H1 (cell line): ENCODE measurements at regions not wholly inside any gene's neighbourhood (a gene's known extent, or its start where the extent isn't known, plus 50 kb on each side); places are given as distances from the start of the nearest gene placed in this dataset.

Experiments used
- BRCA1 ChIP-seq: IDR thresholded peaks from 2 replicates; pipeline ENCODE4 v1.6.1; 2012; ENCODE audit warnings: low read depth, low read length, improper control_type of control experiment
- EP300 ChIP-seq, 2 experiments: IDR thresholded peaks; 1 replicate in 1 of 2; 2 replicates in 1 of 2; pipeline ENCODE4 v1.6.1; 2011 to 2012; ENCODE audit warnings: low read depth in 2 of 2, low read length in 2 of 2, mild to moderate bottlenecking in 2 of 2, borderline replicate concordance in 1 of 2, inconsistent platforms in 1 of 2, moderate library complexity in 1 of 2
- EZH2 ChIP-seq: fragments of 200-600 bp; sonication (generic); IDR thresholded peaks from 2 replicates; pipeline ENCODE4 v1.7.1; 2012; ENCODE audit warnings: low read depth, mild to moderate bottlenecking, moderate library complexity, low read length, inconsistent platforms; ENCODE audit not compliant: severe bottlenecking
- POLR2AphosphoS5 ChIP-seq: IDR thresholded peaks from 2 replicates; pipeline ENCODE4 v1.6.1; 2011; ENCODE audit warnings: low read depth, low read length
- YY1 ChIP-seq: IDR thresholded peaks from 2 replicates; pipeline ENCODE4 v1.6.1; 2011; ENCODE audit warnings: low read depth, mild to moderate bottlenecking, low read length
- ZNF274 ChIP-seq: IDR thresholded peaks from 2 replicates; pipeline ENCODE4 v1.7.0; 2012; ENCODE audit warnings: low read length, borderline replicate concordance; ENCODE audit errors: extremely low read depth
- TF ChIP-seq, protein P1 (sequence below), 3 experiments: IDR thresholded peaks; 1 replicate in 2 of 3; 2 replicates in 1 of 3; pipeline versions ENCODE4 v1.5.1 to v1.6.1; 2011; ENCODE audit warnings: low read length in 3 of 3, mild to moderate bottlenecking in 3 of 3, inconsistent platforms in 2 of 3, low read depth in 1 of 3, moderate library complexity in 1 of 3; ENCODE audit not compliant: insufficient read depth in 1 of 3; ENCODE audit errors: control extremely low read depth in 1 of 3
- TF ChIP-seq, protein P2 (sequence below): IDR thresholded peaks from 2 replicates; pipeline ENCODE4 v1.6.1; 2012; ENCODE audit warnings: inconsistent platforms

DNA sequence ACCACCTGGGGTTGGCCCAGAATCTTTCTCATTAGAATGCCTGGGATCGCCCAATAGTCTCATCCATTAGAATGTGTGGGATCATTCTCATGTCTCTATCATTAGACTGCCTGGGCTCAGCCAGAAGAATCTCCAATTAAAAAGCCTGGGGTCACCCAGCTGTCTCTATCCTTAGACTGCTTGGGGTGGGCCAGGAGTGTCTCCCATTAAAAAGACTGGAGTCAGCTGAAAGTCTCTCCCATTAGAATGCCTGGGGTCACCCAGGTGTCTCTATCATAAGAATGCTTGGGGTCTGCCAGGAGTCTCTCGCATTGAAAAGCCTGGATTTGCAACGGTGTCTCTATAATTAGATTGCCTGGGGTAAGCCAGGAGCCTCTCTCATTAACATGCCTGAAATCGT is 2225.7 kb downstream of the TP53TG3F start:
- TF ChIP-seq EP300 (IDR thresholded peaks at IDR 0.05; ENCODE audit: borderline replicate concordance in 1 of 2, low read depth in 2 of 2, low read length in 2 of 2) (no peak), ZNF274 (no peak), YY1 (no peak), EZH2 (no peak), BRCA1 (no peak), POLR2AphosphoS5 (no peak)
- TF ChIP-seq, protein P1, sequence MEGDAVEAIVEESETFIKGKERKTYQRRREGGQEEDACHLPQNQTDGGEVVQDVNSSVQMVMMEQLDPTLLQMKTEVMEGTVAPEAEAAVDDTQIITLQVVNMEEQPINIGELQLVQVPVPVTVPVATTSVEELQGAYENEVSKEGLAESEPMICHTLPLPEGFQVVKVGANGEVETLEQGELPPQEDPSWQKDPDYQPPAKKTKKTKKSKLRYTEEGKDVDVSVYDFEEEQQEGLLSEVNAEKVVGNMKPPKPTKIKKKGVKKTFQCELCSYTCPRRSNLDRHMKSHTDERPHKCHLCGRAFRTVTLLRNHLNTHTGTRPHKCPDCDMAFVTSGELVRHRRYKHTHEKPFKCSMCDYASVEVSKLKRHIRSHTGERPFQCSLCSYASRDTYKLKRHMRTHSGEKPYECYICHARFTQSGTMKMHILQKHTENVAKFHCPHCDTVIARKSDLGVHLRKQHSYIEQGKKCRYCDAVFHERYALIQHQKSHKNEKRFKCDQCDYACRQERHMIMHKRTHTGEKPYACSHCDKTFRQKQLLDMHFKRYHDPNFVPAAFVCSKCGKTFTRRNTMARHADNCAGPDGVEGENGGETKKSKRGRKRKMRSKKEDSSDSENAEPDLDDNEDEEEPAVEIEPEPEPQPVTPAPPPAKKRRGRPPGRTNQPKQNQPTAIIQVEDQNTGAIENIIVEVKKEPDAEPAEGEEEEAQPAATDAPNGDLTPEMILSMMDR (IDR thresholded peaks at IDR 0.05; ENCODE audit: control extremely low read depth in 1 of 3, insufficient read depth in 1 of 3, low read depth in 1 of 3, low read length in 3 of 3), result no peak
- TF ChIP-seq, protein P2, sequence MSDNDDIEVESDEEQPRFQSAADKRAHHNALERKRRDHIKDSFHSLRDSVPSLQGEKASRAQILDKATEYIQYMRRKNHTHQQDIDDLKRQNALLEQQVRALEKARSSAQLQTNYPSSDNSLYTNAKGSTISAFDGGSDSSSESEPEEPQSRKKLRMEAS, result no peak
